GM18867 (cell line): ENCODE measurements at regions not wholly inside any gene's neighbourhood (a gene's known extent, or its start where the extent isn't known, plus 50 kb on each side); places are given as distances from the start of the nearest gene placed in this dataset.
"Not testable (repeated sequence)": the region's sequence is repeated elsewhere in the genome, so short reads cannot be mapped to it uniquely, and the experiment has no call there.

Experiments used
- ATAC-seq: cut with Tn5 transposase; IDR thresholded peaks from one replicate; pipeline ENCODE4 v1.9.1; 2021; ENCODE audit warnings: mild to moderate bottlenecking, moderate library complexity; ENCODE audit not compliant: unreplicated experiment

- ATAC-seq, result no peak
Observed at GRCh38 chr19:28608292-28608691, 604.7 kb downstream of the UQCRFS1 start.

- no peak for ATAC-seq
Observed at GRCh38 chr19:28607066-28607583, 605.8 kb downstream of the UQCRFS1 start.

- ATAC-seq, result no peak
Observed at GRCh38 chr19:28606269-28607032, 606.5 kb downstream of the UQCRFS1 start.

GRCh38 chr19:28605501-28606268 is 607.3 kb downstream of the UQCRFS1 start:
- no peak for ATAC-seq

GRCh38 chr19:28603453-28603852 is 609.5 kb downstream of the UQCRFS1 start:
- ATAC-seq, result no peak

GRCh38 chr19:28602675-28603298 is 610.2 kb downstream of the UQCRFS1 start:
- ATAC-seq, result no peak

GRCh38 chr19:28601723-28602440 is 611.1 kb downstream of the UQCRFS1 start:
- ATAC-seq, result no peak

GRCh38 chr19:28598861-28599260 is 614.1 kb downstream of the UQCRFS1 start:
- ATAC-seq, result no peak

GRCh38 chr19:28596561-28597071 is 616.3 kb downstream of the UQCRFS1 start:
- no peak for ATAC-seq

GRCh38 chr19:28595722-28596480 is 617.0 kb downstream of the UQCRFS1 start:
- no peak for ATAC-seq

GRCh38 chr19:28594737-28595136 is 618.2 kb downstream of the UQCRFS1 start:
- ATAC-seq, result no peak

GRCh38 chr19:28589991-28590411 is 623.0 kb downstream of the UQCRFS1 start:
- not testable (repeated sequence) for ATAC-seq

GRCh38 chr19:28586474-28586873 is 626.5 kb downstream of the UQCRFS1 start:
- no peak for ATAC-seq

- no peak for ATAC-seq
Observed at GRCh38 chr19:28585796-28586195, 627.2 kb downstream of the UQCRFS1 start.

- ATAC-seq, result no peak
Observed at GRCh38 chr19:28583713-28584112, 629.2 kb downstream of the UQCRFS1 start.

- no peak for ATAC-seq
Observed at GRCh38 chr19:28583242-28583641, 629.7 kb downstream of the UQCRFS1 start.

GRCh38 chr19:28582796-28583195 is 630.2 kb downstream of the UQCRFS1 start:
- ATAC-seq, result no peak

- no peak for ATAC-seq
Observed at GRCh38 chr19:28582344-28582743, 630.6 kb downstream of the UQCRFS1 start.

- no peak for ATAC-seq
Observed at GRCh38 chr19:28581468-28581770, 631.5 kb downstream of the UQCRFS1 start.
